Suprapubic skin (tissue), 3 donors: ENCODE measurements at regions not wholly inside any gene's neighbourhood (a gene's known extent, or its start where the extent isn't known, plus 50 kb on each side); places are given as distances from the start of the nearest gene placed in this dataset.

Experiments
- CTCF ChIP-seq, 2 donors: fragments of 200-600 bp in 1 of 2; fragments of 450-650 bp in 1 of 2; sonication (generic) in 1 of 2; IDR thresholded peaks; one replicate each; pipeline ENCODE4 v1.5.1; 2016 to 2019; ENCODE audit warnings: antibody characterized with exemption in 2 of 2, mild to moderate bottlenecking in 1 of 2, moderate library complexity in 1 of 2
- POLR2AphosphoS5 ChIP-seq, 3 donors: sonication (generic); formaldehyde crosslinking; IDR thresholded peaks; one replicate each; pipeline ENCODE4 v1.6.1; 2017; ENCODE audit warnings: antibody characterized with exemption in 3 of 3

- no peak for TF ChIP-seq POLR2AphosphoS5 (IDR thresholded peaks at IDR 0.05)
- no peak for TF ChIP-seq CTCF (IDR thresholded peaks at IDR 0.05)
These were observed 71.1 kb upstream of the MAP4K3 start for GRCh38 chr2:39508198-39508597.
